ENCODE measurements at regions not wholly inside any gene's neighbourhood (a gene's known extent, or its start where the extent isn't known, plus 50 kb on each side); places are given as distances from the start of the nearest gene placed in this dataset.

DNA sequence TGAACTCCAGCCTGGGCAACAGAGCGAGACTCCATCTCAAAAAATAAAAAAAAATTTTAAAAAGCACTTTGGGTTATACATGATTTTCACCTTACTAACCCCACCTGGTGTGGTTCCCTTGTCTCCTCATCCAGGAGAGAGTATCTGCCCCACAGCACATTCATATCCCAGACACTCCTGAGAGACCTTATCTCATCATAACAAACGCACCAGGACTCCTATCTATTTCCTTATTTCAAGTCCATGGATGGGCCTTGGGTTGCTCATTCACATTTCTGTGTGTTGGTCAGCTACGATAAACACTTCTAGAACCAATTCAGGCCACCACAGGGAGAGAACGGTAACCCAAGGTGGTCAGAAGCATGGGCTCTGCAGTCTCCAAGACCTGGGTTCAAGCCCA, 88.6 kb upstream of the SPATA12 start:
- TF ChIP-seq CTCF (IDR thresholded peaks at IDR 0.05) (no peak), POLR2A (IDR thresholded peaks at IDR 0.05) (no peak), EP300 (IDR thresholded peaks at IDR 0.05) (no peak)
